Dedifferentiated amniotic fluid mesenchymal stem cell (primary cell): ENCODE measurements at regions not wholly inside any gene's neighbourhood (a gene's known extent, or its start where the extent isn't known, plus 50 kb on each side); places are given as distances from the start of the nearest gene placed in this dataset.
A peak's percentile ranks its signal among the peaks of the same experiment; 100 is the strongest.

Experiments used
- DNase-seq: peaks from one replicate; pipeline ENCODE4 v3.0.0-alpha.2; 2016; ENCODE audit errors: extremely low spot score

DNA sequence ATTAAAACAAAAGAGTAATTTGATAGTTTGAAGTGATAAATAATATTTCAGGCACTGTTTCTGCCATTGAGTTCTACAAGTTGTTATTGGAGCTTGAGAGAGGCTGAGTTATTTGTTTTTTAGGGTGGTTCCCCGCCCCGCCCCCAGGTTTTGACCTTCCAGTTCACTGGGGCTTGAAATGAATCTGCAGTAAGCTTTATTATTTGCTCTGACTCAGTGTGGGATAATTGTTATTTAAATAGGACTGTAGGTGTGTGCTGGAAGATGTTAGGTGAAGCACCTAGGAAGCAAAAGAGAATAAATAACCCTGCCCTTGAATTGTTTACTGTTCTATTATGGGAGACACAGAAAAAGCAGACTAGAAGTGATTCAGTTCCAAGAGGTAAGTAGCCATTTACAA lies 81.2 kb upstream of the KCNIP4 start:
- no peak for DNase-seq

GRCh38 chr4:22021106-22021505 lies 72.5 kb upstream of the KCNIP4 start:
- no peak for DNase-seq

GRCh38 chr4:22020129-22020528 lies 71.6 kb upstream of the KCNIP4 start:
- DNase-seq = no peak

DNA sequence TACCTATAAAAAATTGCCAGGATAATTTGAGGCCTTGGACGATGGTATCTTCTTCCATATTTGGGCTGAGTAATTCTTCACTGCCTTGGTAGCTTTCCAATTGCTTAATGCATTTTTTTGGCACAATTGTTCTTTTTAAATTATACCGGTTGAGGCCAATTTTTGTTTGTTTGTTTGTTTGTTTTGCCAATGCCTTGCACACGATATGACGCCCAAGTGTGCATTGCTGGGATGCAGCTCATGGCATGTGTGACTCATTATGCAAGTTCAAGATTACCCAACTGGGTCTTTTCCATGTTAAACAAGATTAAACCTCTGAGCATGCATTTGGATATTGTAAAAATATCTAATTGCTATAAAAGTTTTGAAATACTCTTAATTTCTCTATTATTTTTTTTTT lies 71.1 kb upstream of the KCNIP4 start:
- peak; percentile 71 for DNase-seq

GRCh38 chr4:22014222-22014741 lies 65.7 kb upstream of the KCNIP4 start:
- peak; percentile 81 for DNase-seq

DNA sequence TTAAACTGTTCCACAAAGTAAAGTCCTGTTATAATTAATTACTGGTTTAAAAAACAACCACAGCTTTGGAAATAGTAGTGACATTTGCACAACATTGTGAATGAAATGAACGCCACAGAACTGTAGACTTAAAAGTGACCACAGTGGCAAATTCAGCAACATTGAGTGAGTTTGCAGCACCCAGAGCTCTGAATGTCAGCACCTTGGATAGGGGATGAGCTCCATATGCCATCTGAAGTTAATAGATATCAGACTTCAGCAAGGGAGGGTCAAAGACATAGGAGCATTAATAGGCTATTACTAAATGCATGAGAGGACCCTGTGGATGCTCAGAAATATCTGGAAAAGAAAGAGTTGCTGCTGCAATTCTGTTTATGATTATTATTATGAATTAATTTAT lies 55.3 kb upstream of the KCNIP4 start:
- DNase-seq = no peak
